Embryonic facial prominence (tissue), 1 donor: ENCODE measurements at regions not wholly inside any gene's neighbourhood (a gene's known extent, or its start where the extent isn't known, plus 50 kb on each side); places are given as distances from the start of the nearest gene placed in this dataset.

Experiments
- DNase-seq: peaks from one replicate; pipeline ENCODE4 v3.0.0-alpha.2; 2016; ENCODE audit errors: extremely low spot score

DNA sequence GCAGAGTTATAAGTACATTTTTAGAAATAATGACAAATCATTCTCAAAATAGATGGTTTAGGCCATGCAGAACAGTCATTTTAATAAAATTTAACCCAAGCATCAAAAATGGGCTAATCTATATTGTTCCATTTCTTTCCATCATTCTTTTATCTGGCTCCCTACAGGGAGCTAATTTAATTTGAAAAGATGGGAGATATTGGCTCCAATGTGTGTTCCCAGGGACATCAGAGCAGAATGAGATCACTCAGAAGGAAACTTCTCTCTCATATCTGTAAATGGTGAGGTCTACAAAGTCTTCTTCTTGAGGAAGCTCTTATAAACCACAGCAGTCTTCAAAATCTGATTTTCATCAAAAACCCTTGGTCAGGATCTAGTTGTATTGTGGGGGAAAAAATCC, 119.4 kb upstream of the RAB6C start:
- DNase-seq, result no peak

DNA sequence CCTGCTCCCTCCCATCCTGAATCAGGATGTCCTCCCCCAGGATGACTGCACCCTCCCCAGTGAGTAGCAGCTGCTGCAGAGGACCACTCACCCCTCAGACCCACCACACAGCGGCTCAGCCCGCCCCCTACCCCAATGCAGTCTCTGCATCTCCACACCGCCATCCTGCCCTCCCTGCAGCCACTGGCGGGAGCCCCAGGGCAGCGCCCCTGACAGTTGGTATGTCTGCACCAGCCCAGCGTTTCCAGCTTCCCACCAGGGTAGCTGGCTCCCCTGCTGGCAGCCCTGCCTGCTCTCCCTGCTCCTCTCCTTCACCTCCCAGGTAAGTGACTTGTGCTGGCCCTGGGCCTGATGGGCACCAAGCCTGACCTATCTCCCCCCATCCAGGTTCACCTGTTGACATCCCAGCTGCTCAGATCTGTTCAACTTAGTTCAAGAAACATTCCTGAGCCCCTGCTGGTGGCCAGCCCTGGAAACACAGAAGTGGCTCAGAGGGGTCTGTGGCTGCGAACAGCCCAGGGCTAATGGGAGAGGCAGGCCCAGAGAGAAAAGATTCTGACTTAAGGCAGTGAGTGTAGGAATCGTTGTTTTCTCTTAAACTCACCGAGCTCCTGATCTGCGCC, 117.7 kb upstream of the RAB6C start:
- DNase-seq, result no peak

DNA sequence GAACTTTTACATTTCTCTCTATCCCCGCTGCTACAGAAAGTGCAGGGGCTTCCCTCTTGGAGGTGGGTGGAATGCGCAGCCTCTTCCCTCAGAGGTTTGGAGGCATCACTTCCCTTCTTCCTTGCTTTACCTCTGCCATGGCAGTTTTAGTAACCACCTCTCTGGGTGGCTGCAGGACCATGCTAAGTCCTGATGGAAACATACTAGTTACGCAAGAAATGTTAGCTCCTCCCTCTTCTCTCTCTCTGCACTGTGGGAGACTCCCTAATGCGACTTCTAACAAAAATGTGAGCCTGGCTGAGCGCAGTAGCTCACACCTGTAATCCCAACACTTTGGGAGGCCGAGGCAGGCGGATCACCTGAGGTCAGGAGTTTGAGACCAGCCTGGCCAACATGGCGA, 116.8 kb upstream of the RAB6C start:
- no peak for DNase-seq

DNA sequence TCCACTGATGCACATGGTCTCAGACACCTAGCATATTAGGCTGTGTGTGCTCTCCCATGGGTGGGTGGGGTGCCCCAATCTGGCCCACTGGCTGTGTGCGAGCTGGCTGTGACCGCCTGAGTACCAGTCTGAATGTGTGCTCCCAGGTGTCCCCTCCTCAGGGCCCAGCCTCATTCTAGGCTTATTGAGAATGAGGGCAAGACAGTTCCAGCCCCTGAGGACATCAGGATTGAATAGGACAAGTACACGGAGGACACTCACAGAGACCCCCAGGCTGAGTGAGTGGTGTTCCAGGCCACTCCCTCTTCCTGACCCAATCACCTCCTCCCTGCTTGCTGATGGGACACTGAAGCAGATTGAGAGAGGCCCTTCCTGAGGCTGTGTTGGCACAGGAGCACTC, 116.1 kb upstream of the RAB6C start:
- DNase-seq, result no peak

DNA sequence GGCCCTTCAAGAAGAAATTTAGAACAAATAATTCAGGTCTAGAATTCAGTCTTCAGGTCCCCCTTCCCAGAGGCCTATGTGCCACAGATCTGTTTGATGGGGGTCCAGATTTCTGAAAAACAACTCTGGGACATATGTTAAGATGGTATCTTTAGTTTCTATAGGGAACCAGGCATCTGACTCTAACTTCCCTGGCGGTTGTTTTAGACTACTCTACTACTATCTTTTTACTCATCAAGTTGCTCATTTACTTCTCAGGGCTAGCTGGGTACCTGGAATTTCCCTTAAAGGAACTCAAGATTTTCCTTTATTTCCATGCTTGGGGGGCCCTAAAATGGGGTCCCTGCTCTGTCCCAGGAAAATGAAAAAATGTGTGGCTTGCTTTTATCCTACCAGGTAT, 114.7 kb upstream of the RAB6C start:
- DNase-seq, result no peak

DNA sequence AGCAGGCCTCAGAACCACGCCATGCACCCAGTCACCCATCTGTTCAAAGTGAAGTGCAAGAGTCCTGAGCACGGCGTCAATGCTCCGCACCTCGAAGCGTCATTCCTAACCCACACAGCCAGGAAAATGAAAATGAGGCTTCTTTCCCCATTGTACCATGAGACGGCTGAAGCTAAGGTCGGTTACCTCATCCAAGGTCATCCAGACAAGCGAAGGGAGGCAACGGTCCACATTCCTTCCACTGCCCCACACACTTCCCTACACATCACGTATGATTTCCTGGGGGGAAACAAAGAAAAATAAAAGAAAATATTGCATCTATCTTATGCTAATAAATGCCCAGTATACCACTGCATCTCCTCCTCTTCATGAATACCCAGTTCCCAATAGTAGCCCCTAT, 113.5 kb upstream of the RAB6C start:
- no peak for DNase-seq

DNA sequence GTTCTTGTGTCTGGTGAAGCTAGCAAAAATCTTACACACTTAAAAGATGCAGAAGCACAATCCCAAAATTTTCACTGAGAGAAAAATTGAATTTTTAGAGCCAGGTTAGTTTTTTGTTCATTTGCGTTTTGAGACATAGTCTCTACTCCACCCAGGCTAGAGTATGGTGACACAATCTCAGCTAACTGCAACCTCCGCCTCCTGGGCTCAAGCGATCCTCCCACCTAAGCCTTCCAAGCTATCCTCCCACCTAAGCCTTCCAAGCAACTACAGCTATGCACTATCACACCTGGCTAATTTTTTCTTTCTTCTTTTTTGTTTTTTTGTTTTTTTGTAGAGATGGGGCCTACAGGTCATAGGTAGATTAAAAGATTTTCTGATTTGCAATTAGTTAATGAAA, 113.1 kb upstream of the RAB6C start:
- DNase-seq, result no peak

DNA sequence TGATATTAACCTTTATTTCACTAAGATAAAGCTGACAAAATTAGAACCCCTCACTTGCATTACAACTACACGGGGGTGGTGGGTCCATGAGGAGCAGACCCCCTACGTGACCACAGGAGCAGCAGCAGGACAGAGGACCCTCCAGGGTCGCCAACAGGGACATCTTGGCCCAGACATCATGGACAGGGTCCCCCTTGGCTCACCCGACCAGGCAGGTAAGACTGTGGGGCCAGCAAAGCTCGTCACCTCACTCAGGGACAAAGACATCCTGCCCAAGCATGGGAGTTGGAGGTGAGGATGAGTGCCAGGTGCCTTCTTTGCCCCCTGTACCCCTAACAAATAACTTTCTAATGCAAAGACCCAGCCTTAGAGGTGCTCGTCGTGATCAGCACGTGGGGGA, 111.3 kb upstream of the RAB6C start:
- no peak for DNase-seq

DNA sequence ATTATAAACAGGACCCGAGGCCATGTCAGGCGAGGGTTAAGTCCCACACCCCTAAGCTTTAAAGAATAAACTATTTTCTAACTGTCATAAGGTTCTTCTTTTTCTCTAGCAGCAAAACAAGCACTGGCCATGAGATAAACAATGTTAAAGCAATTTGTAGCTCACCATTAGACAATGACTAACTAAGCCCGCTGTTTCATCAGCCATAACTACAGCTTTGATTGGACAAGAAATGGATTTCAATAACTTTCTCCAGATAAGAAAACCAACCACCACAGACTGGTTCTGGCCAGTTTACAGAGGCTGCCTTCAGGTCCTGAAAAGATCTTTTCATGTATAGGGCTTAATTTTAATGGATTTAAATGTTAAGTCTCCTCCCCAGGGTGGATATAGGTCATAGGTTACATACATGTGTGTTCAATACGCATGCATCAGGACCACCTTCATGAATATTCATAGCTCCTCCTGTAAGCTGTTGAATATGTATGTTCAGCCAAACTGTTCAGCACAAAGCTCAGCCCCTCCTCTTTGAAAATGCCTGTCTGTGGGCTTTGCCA, 108.7 kb upstream of the RAB6C start:
- no peak for DNase-seq

DNA sequence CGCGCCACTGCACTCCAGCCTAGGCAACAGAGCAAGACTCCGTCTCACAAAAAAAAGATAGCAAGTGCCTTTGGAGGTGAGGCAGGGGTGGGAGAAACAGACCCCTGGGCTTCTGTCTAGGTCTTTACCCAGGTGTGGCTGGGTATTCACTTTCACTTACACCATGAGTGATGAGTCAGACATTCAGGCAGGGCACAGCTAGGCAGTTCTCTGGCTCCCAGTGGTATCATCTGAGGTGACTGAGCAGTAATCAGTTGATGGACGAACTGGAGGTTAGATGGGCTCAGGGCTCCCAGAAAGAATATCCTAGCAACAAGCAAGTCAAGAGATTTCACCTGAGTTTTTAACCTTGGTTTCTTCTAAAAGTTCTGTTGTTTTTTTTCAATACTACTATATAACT, 107.0 kb upstream of the RAB6C start:
- no peak for DNase-seq

DNA sequence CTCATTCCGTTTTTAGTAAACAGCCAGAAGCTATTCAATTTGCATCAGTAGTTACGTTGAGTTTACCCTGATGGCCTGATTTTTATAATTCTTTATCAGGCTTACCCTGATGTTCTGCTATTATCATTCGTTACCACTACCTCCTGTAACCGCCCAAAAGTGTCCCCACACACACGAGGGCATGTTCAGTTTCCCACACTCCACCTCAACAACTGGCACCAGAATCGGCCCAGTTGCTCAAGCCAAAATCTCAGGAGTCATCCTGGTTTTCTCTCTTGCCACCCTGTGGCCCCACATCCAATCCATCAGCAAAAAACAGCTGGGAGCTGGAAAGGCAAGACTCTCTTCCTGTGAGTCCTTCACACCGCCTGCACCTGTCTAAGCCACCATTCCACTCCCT, 102.9 kb upstream of the RAB6C start:
- DNase-seq, result no peak

DNA sequence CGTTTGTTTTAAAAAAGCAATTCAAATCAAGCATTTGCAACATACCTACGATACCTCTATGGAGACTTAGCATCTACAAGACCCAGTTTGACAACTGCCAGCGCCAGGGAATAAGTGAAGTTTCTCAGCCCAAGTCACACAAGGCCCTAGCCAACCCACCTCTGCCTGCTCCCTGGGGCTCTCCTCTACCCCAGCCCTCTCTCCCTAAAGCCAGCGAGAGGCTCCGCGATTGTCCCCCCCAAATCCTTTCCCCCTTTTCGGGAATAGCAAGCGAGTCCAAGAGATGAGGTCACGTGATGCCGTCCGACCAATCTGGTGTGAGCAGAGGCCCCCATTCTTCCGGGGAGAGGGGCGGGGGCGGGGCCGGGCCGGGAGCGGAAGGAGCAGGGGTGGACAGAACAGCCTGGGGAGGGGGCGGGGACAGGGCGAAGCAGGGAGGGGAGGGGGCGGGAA, 102.2 kb upstream of the RAB6C start:
- peak; percentile 92 for DNase-seq

DNA sequence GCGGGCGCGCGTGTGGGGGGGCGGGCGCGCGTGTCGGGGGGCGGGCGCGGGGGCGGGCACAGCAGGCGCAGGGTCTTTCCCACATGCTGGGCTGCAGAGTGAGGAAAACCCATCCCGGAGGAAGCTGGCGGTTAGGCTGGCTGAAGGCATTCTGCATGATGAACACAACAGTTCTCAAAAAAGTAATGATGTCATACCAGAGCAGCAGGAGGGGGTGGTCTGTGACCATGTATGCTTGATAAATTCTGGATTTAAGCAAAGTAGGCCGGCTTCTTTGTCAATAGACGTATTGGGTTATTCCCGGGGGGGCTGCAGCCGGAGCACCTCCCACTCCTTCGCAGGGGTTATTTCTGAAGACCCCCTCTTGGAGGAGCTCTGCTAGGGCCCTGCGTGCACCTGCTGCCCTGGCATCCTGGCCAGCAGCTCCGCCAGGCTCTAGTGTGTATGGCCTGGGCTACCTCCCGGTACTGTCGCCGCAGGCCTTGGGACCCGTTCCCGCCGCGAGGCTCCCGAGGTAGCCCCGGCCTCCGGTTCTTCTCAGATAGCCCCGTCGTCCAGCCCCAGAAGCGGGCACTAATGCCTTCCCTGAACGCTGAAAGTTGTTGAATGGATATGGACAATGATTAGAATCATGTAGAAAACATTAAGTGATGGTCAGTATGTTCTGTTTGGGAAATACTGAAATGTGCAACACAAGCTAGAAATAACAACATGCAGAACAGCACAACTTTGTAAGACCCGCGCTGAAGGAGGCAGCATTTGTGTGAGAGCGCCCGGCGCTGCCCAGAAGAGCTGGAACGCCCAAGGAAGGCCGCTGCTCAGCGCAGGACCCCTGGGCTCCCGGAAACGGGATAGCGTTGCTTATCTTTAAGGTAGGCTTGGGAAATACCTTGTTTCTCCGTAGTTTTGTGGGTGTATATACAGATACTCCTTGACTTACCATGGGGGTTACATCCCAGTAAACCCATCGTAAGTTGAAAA, 101.4 kb upstream of the RAB6C start:
- DNase-seq, result peak; percentile 73

DNA sequence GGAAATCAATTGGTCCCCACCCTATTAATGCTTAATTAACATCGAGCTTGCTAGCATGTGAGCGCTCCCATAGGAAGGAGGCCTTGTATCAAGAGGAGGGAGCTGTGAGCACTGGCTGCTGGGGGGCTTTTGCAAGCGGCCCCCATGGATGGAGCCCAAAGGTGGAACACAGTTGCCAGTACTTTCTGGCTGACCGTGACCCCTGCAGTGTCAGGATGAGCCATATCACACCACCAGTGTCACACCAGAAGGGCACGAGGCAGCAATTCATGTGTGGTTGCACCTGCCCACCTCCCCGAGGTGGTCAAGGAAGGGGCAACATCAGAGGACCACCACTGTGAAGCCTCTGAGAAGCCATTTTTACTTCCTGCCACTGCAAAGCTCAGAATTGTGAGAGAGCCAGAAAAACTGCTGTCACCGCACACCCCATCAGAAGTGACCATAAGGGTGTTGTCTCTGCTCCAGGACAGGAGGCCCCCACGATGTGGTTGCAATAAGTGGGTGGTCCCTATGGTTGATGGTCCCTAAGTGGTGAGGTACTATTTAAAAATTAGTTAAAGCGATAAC, 99.8 kb upstream of the RAB6C start:
- DNase-seq, result no peak

DNA sequence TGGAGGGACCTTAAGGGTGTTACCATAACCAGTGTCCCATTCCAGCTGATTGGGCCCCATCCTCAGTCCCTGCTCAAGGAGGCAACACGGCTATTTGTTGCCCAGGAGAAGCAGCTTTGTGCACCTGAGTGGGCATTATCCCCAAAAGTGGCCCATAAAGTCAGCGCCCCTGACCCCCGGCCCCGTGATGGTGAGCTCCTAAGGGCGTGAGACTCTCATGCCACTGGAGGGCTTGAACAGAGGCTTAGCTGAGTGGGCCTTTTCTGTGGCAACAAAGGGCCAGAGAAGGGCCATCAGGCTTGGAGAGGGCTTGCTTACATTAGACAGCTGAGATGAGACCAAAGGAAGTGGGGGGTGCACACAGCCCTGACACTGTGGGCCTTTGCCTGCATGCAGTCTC, 99.2 kb upstream of the RAB6C start:
- DNase-seq, result no peak

DNA sequence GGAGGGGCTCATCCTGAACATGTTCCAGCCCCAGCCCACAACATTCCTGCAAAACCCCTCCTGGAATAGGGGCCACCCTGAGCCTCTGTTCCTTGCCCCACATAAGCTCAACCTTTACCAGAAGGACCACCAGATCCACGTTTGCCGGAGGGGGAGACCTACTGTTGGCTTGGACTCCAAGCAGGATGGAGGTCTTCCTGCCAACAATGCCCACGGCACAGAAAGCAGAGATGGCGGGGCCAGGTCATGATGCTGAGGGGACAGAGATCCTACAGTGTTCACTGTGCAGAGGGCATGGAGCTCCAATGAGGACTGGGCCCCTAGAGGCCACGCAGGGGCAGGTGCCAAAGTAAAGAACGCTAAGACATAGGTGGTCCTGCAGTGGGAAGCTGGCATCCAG, 98.5 kb upstream of the RAB6C start:
- no peak for DNase-seq

DNA sequence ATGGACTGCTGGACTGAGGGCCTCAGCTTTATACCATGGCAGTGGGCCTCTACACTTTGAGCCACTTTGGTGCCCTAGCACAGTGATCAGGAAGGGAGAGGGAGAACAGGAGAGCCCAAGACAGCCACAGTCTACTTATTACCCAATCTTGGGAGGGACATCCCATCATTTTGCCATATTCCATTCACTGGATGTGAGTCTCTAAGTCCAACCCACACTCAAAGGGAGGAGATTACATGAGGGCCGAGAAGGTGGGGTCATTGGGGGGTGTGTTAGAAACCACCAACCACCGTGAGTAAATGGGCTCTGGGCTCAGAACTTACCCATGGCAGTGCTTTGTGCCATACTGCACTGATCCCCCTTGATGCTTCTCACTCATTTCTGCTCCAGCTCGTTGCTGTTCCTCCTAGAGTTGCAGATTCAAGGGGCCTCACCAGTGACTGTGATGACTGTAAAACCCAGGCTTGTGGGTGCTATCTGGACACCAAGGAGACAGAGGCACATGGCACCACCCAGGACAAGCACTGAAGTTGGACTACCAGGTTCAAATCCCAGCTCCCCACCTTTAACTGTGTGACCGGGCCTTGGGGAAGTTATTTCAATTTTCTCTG, 97.6 kb upstream of the RAB6C start:
- DNase-seq, result no peak

DNA sequence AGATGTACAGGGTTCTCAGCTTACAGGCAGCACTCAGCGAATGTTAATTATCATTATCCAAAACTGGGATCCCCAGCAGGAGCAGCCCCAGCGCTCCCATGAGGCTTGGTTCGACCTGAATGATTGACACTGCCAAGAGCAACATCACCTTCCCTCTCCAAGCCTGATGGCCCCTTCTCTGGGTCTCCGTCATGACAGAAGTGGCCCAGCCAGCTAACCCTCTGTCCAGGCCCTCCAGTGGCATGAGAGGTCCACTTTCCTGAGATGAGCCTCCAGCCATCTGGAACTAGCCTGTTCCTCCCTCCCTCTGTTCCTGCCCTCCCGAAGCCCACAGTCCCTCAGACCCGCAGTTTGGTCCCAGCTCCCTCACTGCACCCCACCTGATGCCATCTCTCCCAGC, 97.0 kb upstream of the RAB6C start:
- no peak for DNase-seq

DNA sequence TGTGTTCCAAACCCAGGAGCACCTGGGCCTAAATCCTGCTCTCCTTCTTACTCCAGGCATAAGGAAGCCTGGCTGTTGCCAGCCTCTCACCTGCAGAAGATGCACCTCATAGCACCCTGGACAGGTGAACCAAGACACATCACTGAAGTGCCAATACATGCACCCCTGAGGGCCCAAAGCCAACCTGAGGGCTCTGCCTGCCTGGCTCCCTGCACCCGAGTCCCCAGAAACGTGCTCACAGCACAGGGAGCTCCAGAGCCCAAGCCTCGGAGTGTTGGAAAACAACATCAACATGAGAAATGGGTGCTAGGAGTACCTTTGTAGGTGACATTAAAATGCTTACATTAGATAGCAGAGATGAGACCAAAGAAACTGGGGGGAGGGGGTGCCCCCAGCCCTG, 96.3 kb upstream of the RAB6C start:
- no peak for DNase-seq

DNA sequence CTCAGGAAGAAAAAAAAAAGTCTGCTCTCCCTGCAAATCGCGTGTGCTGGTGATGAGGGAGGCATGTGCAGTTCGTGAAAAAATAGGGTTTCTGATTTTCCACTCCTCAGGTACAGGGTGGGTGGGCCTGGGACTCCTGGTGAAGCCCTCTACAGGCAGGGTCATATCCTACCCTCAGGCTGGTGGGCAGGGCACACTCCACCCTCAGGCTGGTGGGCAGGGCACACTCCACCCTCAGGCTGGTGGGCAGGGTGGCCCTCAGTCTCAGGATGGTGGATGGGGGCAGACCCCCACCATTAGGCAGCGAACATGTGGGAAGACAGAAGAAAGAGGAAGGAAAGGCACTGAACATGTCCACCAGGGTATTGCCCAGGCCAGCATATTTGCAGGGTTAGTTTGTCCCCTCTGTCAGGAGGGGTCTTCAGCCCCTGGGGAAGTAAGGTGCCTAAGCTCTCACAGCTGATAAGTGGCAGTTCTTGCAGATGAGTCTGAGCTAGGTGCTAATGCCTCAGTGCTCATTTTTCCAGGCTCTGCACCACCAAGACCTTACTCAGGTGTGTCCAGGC, 95.2 kb upstream of the RAB6C start:
- DNase-seq, result no peak

DNA sequence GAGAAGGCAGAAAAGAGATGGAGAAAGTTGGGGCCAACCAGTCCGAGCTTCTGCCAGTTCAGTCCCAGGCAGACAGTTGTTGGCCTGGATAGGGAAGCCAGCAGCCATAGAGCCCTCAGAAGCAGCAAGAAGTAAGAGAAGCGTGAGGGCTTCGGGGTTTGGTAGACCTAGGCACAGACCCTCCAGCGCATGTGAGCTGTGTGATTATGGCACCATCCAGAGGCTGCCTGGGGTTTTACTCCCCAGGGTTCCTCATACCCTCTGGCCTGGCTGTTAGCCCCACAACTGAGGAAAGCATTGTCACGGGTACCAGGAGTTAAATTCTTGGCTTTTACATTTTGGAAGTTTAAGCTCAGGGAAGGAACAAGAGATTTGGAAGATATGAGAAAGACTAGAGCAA, 93.7 kb upstream of the RAB6C start:
- no peak for DNase-seq

DNA sequence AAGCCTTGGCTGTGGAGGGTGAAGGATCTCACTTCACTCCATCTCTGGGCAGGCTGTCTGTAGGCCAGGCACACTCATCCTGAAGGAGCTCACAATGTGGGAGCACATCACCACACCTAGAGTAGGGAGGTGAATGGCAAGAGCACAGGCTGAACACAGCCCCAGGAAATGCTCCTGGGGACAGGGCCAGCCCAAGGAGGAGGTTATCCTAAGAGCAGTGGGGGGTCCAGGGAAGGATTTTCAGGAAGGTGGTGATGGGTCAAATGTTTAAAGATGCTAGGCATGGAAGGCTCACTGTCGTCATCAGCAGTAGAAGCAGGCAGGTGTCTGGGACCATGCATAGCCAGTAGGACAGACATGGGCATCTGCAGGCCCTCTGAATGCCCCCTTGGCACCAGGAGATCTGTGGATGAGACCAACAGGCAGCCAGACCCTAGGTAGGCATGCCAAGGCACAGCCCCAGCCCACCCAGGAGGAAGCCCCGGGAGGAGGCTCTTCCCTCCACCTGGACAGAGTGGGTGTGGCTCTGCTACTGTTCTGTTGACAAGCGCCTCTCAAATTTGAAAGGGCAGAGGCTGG, 91.7 kb upstream of the RAB6C start:
- no peak for DNase-seq
